MCF 10A (cell line): ENCODE measurements at regions not wholly inside any gene's neighbourhood (a gene's known extent, or its start where the extent isn't known, plus 50 kb on each side); places are given as distances from the start of the nearest gene placed in this dataset.
"Not testable (repeated sequence)": the region's sequence is repeated elsewhere in the genome, so short reads cannot be mapped to it uniquely, and the experiment has no call there.

ENCODE experiments used
- BruUV-seq: library from RNA; stranded (reverse); fragments of 400-500 nt; replicated peaks from 2 replicates; lab custom pipeline; 2021; lab: Mats Ljungman, UMichigan
- CTCF ChIA-PET: fragments of 300-600 bp; sonication (Branson Sonifier 250); formaldehyde crosslinking; extraction: SDS; loops from one replicate; lab custom pipeline; 2021; ENCODE audit warnings: antibody characterized with exemption, inconsistent platforms; lab: Yijun Ruan, JAX
- POLR2A ChIA-PET: fragments of 300-600, 350-650 bp; sonication (Branson Sonifier 250); formaldehyde crosslinking; extraction: SDS; loops from one replicate; lab custom pipeline; 2020; ENCODE audit warnings: antibody characterized with exemption, inconsistent platforms; lab: Yijun Ruan, JAX
- DNase-seq: peaks from one replicate; pipeline ENCODE4 v3.0.0-alpha.2; 2018; ENCODE audit not compliant: unreplicated experiment
- H3K27ac Mint-ChIP-seq: one replicate; pipeline ENCODE4 v1.8.0; 2022; ENCODE audit warnings: mild to moderate bottlenecking, low read depth, mixed read lengths; ENCODE audit not compliant: unreplicated experiment
- H3K27me3 Mint-ChIP-seq: one replicate; pipeline ENCODE4 v1.8.0; 2022; ENCODE audit warnings: mixed read lengths; ENCODE audit not compliant: insufficient read depth, unreplicated experiment
- H3K36me3 Mint-ChIP-seq: one replicate; pipeline ENCODE4 v1.8.0; 2022; ENCODE audit warnings: mild to moderate bottlenecking, moderate library complexity, mixed read lengths; ENCODE audit not compliant: insufficient read depth, unreplicated experiment
- H3K4me1 Mint-ChIP-seq: one replicate; pipeline ENCODE4 v1.8.0; 2022; ENCODE audit warnings: mixed read lengths; ENCODE audit not compliant: insufficient read depth, unreplicated experiment
- H3K4me3 Mint-ChIP-seq: one replicate; pipeline ENCODE4 v1.8.0; 2022; ENCODE audit warnings: mild to moderate bottlenecking, moderate library complexity, mixed read lengths; ENCODE audit not compliant: unreplicated experiment
- H3K9me3 Mint-ChIP-seq: one replicate; pipeline ENCODE4 v1.8.0; 2022; ENCODE audit warnings: mixed read lengths; ENCODE audit not compliant: unreplicated experiment
- CTCF ChIP-seq: fragments of 200-600 bp; IDR thresholded peaks from one replicate; pipeline ENCODE4 v1.8.0; 2022; ENCODE audit warnings: antibody characterized with exemption, mild to moderate bottlenecking; ENCODE audit not compliant: unreplicated experiment
- intact Hi-C: fragments of 100-400 bp; cut with micrococcal nuclease; formaldehyde crosslinking; loops from 2 replicates; pipeline ENCODE4 v1.14.1; 2022

GRCh38 chr3:154872074-154872473, 208.0 kb upstream of the MME start:
- CTCF ChIA-PET = no interaction called here
- Mint-ChIP-seq H3K27ac (no peak overlapping the region), H3K4me3 (no peak overlapping the region), H3K36me3 (no peaks in the 10 kb centered on the region), H3K27me3 (no peaks in the 10 kb centered on the region), H3K4me1 (no peaks in the 10 kb centered on the region), H3K9me3 (no peaks in the 10 kb centered on the region)
- BruUV-seq = no TSS peak
- POLR2A ChIA-PET = no interaction called here
- TF ChIP-seq CTCF = no peak
- DNase-seq = no peak
- intact Hi-C loops = no loop called here

- no peaks in the 10 kb centered on the region for H3K27me3 Mint-ChIP-seq
- no peaks in the 10 kb centered on the region for H3K9me3 Mint-ChIP-seq
- TF ChIP-seq CTCF = no peak
- no peaks in the 10 kb centered on the region for H3K36me3 Mint-ChIP-seq
- ChIA-PET POLR2A (interaction anchor here (1.0 kb wide), 1 partner anchor 12 kb away, joined by 4 read pairs; no protein-coding TSS in a partner anchor), CTCF (interaction anchor here (0.6 to 0.7 kb wide), 2 partner anchors 68 to 1179 kb away, joined by 3 read pairs; no protein-coding TSS in a partner anchor)
- intact Hi-C loops = no loop called here
- DNase-seq = no peak
- H3K4me1 Mint-ChIP-seq = peaks cover 19% of the 10 kb centered on the region
- no peak overlapping the region for H3K4me3 Mint-ChIP-seq
- H3K27ac Mint-ChIP-seq = no peak overlapping the region
- no TSS peak for BruUV-seq
Observed at GRCh38 chr3:154864947-154865346, 215.2 kb upstream of the MME start.

- intact Hi-C loops = no loop called here
- Mint-ChIP-seq H3K27me3 (no peaks in the 10 kb centered on the region), H3K4me3 (no peak overlapping the region), H3K4me1 (peaks cover 19% of the 10 kb centered on the region), H3K36me3 (no peaks in the 10 kb centered on the region), H3K9me3 (no peaks in the 10 kb centered on the region), H3K27ac (peak overlapping the region; percentile 25)
- POLR2A ChIA-PET = interaction anchor here (0.7 to 1.1 kb wide), 2 partner anchors 21 to 66 kb away, joined by 3 read pairs; no protein-coding TSS in a partner anchor
- TF ChIP-seq CTCF = no peak
- peak; percentile 17 for DNase-seq
- CTCF ChIA-PET = interaction anchor here (0.6 to 0.8 kb wide), 3 partner anchors 109 to 793 kb away, joined by 3 read pairs; no protein-coding TSS in a partner anchor
- BruUV-seq = no TSS peak
Observed at GRCh38 chr3:154862265-154862664, 217.9 kb upstream of the MME start.

- CTCF ChIA-PET, intact Hi-C loops, H3K4me3 Mint-ChIP-seq, POLR2A ChIA-PET, H3K9me3 Mint-ChIP-seq, H3K36me3 Mint-ChIP-seq, BruUV-seq, H3K27me3 Mint-ChIP-seq, DNase-seq, H3K27ac Mint-ChIP-seq, H3K4me1 Mint-ChIP-seq: not testable (repeated sequence)
Observed at GRCh38 chr3:154852998-154853397, 227.1 kb upstream of the MME start.

GRCh38 chr3:154852515-154852914, 227.6 kb upstream of the MME start:
- Mint-ChIP-seq H3K4me3 (no peak overlapping the region), H3K4me1 (no peaks in the 10 kb centered on the region), H3K9me3 (no peaks in the 10 kb centered on the region), H3K36me3 (no peaks in the 10 kb centered on the region), H3K27me3 (no peaks in the 10 kb centered on the region), H3K27ac (no peak overlapping the region)
- intact Hi-C loops = no loop called here
- no peak for TF ChIP-seq CTCF
- CTCF ChIA-PET = no interaction called here
- POLR2A ChIA-PET = no interaction called here
- no TSS peak for BruUV-seq
- no peak for DNase-seq
